Activated CD4-positive, CD25-positive, alpha-beta regulatory T cell treated with anti-CD3 and anti-CD28 coated beads, Interleukin-2, amount 50 U/mL, for 72 hours (primary cell): ENCODE measurements at regions not wholly inside any gene's neighbourhood (a gene's known extent, or its start where the extent isn't known, plus 50 kb on each side); places are given as distances from the start of the nearest gene placed in this dataset.

ENCODE experiments used
- DNase-seq: peaks from one replicate; pipeline ENCODE4 v3.0.0; 2021

DNA sequence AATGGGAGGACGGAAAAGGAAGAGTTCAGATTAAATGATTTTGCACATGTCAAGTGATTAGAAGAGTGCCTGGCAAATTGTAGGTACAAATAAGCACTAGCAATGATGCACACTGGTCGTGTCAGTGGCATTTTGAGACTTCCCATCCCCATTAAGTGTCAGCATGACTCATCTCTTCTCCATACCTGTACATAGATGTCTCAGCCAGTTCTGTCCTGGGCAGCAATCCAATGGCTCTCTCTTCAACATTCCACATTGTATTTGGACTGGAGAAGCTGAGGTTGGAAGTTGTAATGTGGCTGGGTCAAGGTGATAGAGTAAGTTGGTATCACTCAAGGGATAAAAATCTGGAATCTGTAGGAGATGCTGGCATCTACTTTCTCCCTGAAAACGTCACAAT, 742.7 kb downstream of the VRK1 start:
- DNase-seq = no peak

DNA sequence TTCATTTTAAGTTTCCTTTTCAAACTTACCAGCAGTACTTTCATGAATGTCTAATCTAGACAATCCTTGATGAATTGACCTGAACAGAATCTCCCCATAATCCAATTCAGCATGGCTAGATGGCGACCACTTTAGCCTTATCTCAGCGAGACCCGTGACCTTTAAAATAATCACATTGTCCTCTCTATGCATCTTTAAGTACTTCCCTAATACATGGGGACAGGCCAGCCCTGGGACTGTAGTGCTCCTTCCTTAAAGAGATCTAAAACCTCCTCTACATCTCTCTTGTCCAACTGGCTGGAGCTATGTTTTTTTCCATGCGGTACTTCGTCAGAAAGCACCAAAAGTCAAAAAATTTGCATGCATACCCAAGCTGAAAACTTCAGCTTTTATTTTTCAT, 746.0 kb downstream of the VRK1 start:
- DNase-seq = no peak

DNA sequence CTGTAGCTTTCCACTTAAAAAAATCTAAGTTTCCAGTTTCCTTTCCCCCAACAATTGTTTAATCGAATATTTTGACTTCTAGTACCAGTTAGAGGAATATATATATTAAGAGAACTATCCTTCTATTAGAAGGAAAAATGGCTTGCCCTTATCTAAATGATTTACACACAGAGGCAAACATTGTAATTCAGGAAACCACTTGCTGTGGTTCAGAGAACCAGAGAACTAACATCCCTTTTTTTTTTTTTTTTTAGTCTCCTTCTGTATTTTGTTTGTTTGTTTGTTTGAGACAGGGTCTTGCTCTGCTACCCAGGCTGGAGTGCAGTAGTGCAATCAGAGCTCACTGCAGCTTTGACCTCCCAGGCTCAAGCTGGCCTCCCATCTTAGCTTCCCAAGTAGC, 746.6 kb downstream of the VRK1 start:
- DNase-seq = no peak

DNA sequence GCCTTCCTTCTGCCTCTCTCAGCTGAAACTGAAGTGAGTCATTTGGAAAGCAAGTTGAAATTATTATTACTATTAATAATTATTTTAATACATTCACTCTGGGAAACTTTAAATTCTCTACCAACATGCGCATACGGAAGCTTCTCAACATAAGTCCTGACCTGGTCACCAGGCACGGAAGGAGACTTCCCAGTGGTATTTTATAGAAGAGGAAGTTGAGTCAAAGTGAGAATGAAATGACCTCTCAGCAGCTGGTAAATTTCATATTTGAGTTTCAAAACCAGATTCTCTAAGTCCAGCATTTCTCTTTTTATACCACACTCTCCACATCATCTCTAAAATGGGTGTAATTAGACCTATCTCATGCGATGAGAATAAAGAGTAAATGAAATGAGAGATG, 747.4 kb downstream of the VRK1 start:
- DNase-seq = no peak

DNA sequence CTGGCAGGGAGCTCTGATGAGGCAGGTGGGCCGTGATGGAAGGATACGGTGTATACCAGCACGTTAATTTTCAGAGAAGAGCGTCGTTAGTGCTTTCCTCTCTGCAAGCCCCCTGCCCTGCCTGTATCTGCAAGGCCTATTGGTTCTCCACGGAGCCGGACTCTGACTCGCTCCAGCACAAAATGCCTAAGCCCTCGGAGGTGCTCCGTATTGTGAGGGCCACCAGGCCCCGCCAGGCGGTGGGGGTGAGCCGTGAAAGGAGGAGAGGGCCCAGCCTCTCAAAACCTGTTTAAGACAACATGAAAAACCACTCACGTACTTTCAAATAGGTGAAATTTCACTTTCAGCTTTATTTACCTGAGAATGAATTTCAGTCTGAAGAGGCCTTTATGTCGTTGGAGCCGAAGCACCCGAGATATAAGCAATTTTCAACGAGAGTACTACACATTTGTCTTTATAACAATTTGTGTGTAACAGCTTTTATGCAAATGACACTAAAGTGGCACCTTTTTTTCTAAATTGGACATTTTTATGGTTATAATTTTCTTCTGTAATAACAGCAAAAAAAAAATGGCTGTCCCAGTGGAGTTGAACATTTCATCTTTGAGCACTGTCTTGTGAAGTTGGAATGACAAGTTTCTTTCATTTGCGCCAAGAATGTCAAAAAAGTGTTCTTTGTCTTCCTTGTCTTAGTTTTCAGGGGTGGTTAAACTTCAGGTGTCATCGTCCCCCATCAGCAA, 749.5 kb downstream of the VRK1 start:
- no peak for DNase-seq

DNA sequence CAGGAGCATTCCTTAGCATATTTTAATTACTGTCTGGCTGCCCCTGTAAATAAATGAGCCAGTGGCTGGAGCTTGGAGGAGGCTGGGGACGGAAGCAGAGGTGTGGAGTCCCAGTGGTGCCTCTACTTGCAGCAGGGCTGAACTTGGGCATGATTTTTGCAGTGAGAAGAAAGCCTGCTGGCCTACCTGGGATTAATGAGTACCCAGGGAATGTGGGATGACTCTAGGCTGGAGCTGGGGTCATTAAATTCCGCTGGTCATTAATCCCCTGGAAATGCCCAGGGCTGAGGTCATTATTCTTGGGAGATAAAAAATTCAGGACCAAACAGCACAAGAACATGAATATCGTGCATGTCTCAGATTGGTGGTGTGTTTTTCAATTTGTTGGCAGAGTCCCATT, 753.3 kb downstream of the VRK1 start:
- DNase-seq = no peak

DNA sequence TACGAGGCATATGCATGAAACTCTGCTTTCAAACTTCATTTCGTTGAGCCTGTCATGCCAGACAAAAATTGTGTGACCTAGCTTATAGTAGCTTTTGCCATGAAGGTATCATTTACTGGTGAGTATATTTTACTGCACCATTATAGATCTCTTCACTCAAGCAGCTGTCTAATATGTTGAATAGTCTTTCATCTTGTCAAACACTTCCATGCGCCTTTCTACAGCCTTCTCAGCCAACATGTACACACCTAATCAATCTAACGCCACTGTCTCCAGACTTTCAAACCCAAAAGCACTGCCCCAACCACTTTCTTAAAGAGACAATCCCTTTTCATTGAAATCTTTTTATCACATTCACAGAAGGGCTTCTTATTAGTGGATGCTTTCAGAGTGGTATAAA, 757.4 kb downstream of the VRK1 start:
- DNase-seq = no peak

DNA sequence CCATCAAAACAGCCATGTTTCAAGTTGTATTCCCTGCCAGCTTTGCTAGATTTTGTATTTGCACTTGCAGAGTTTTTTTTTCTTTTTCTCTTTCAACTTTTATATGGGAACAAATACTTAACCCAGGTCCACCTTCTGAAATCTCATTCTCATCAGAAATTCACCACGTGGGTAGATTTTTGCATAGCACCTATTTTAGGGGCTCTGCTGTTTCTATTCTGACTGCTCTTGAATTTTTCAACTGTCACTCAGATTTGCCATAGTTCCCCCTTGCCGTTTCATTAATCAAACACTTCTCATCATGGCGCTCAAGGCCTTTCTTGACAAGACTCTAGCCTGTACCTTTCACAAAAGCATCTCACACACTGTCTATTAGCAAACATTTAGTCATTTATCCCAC, 767.2 kb downstream of the VRK1 start:
- DNase-seq = no peak

DNA sequence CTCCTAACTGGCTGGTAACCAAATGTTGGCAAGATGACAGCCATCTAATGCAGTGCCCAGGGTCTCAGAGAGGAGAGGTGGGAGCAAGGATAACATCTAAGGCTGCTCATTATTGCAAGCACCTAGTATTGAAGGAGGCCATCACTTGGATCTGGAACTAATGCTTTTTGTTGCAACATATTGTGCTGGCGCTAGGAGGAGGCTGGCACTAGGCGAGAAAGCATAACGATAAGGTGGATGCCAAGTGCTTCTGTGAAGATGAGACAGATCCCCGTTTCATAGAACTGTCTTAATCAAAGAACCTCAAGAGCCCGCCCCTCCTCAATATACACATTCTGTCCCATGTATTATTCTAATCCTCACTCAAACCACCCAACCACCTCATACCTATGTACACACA, 774.0 kb downstream of the VRK1 start:
- DNase-seq = no peak

DNA sequence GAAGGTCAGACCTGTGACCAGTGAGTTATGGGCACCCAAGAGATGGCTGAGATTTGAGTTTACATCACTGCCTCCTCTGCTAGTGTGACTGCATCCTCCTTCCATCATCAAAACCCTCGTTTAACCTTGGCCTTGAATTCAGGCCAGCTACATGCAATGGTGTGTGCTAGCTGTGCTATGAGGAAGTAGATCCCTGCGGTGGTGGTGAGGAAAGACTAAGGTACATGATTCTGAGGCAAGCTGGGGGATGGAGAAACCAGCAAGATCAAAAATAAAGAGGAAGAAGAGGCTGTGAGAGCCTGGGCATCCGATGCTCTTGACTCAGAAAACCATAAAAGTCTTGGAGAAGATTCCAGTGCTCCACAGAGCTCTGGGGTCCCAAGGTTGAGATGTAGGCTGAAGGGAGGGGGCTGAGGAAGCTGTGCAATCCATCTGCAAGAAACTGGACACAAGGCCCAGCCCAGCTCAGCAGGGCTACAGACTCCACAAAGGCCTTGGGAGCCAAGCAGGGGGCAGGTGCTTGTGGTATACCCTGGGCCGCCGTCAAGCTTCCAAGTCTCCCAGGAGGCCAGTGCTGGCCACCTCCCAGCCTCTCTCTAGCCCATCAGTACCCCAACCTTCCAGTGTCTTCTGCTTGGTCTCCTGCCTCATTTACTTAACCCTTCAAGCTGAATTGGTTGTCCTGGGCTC, 774.8 kb downstream of the VRK1 start:
- DNase-seq = no peak

DNA sequence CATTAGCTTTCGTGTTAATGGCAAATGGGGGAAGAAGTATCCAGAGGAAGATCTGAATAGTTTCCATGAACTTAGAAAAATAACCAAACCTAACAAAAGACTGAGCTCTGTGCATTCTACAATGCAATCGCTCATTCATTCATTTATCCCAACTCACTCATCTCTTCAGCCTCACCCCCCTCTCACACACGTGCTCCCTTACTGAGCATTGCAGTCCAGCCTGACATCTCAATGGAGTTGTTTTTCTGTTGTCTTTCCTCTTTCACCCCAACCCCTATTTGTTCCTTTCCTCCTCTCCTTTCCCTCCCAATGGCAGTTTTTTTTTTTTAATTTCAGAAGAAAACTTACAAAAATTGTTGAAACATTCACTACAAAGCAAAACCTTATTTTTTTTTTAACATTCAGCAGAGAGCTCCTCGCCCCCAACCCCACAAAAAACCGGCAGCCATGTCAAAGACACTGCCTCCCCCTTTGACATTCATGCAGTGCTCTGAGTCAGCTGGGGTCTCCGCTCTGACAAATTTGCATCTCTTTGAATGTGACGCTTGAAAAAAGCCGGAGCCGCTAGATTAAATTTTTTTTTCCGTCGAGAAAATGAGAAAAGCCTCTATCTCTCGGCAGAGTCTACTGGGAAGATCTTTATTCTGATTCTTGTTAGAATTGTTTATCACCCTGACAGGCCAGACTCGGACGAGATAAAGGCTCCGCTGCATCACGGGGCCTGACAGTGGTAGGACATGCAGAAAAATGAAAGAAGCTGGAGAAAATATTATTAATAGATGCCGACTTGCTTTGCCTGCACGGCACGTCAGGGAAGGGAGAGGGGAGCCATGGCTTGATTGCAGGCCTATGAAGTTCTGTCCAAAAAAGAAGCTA, 775.6 kb downstream of the VRK1 start:
- no peak for DNase-seq

DNA sequence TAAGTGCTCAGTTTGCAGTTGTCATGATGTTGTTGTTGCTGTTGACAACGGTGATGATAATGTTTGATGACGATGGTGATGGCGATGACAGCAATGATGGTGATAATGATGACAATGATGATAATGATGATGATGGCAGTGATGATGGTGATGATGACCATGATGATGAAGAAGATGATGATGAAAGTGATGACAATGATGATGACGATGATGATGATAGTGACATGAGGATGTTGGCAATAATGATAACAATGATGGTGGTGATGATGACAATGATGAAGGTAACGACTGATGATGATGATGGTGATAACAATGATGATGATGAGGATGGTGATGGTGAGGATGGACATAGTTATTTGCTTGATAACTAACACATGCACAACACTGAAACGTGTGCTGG, 778.5 kb downstream of the VRK1 start:
- DNase-seq = no peak

DNA sequence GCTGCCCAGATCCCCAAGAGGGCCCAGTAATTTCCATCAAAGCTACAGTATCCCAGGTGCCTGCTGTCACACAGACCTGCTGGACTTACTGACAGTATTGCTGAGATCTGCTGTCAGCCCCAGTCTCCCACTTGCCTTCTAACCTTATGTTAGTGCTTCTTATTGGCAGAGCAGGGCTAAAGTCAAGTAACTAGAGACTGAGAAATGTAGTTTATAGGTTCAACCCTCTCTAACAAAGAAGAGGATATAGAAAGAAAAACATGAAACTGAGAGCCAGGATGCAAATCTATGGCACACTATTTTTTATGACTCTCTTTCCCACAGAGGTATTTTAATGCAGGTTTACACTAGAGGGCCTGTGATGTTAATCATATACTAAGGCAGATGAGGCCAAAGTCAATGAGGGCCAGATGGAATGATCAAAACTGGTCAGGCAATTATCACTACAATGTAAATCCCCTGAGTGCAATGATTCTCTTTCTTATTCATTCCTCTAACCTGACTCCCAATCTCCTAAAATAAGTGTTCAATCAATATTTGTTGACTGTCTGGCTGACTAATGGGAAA, 781.9 kb downstream of the VRK1 start:
- DNase-seq = no peak

DNA sequence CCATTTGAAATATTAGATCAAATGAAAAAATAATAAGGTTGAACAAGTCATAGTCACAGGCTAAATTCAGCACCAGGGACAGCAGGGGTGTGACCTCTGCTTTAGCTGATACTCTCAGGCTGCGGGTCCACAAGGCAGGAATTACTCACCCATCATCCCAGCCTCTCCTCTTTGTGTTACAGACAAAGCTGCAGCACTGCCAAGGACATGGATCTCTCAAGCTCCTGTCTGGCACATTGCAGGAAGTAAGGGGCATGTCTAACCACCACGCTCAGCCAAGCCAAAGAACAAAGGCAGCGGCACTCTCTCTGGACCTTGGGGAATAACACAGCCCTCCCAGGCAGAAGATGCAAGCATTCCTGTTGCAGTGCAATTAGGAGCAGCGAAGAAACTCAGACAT, 783.8 kb downstream of the VRK1 start:
- DNase-seq = no peak

DNA sequence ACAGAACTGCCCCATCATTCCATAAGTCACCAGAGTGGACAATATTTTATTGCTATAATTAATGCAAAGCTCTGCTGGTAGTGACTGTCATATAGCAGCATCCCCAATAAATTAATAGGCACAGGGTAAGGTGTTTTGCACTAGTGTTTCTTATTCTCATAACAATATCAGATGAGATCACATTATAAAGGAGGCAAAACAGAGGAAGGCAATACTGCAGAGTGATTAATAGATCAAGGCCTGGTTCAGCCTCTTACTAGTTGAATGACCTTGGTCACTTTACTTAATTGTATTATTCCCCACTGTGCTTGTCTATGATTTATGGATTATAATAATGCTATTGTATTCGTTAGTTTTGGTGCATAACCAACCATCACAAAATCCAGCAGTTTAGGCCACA, 784.8 kb downstream of the VRK1 start:
- DNase-seq = no peak

DNA sequence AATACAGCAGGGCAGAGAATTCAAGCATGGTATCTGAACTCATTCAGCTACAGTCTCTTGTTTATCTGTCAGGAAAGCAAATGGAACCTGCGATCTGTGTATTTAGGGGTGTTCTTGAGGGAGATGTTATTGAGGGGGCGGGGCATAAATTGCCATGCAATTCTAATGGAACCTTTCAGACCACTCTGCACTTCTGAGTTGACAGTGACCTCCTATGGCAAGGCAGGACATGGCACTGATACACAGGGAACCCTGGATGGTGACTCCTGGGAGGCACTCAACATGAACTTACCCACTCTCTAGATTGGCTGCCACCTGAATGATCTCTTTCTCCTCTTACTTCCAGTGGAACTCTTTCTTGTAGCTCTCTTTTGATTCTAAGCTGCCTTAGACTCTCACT, 787.3 kb downstream of the VRK1 start:
- DNase-seq = no peak

DNA sequence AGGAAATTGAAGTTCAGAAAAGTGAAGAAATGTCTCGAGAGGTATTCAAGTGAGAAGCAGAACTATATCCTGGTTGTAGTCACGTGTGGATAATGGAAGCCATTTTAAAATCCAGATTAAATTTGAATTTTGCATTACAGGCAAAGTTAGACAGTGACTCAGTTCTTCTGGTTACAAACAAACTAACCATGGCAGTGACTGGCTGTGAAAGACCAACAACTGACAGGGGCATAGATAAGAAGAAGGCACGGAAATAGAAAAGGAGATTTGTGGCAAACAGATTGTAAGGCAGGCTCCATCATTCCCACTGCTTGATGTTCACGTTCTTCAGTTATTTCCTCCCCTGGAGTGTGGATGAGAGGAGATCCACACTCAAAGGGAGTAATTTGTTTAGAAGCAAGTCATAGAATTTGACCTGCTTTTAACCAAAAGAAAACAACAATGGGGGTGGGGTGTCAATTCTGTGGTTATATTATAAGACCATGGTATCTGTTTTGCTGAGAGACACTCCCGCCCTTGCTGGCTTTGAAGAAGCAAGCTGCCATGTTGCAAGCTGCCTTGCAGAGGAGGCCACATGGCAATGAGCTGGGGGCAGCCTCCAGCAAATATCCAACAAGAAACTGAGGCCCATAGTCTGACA, 795.3 kb downstream of the VRK1 start:
- DNase-seq = no peak

DNA sequence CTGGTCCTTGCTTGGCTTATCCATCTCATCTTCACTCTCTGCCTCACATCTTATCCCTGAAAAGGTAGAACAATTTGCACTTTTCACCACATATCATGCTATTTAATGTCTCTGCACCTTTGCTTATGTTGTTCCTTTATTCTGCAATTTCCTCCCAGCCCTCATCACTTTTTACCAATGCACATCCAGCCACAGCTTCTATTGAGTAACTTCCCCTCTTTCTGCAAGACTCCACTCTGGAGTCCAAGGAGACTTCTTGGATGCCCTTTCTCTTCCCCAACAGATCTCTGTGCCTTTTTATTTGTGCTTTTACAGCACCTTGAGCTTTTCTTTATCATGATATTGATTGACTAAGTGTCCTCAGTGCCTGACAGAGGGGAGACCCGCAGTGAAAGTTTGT, 797.1 kb downstream of the VRK1 start:
- no peak for DNase-seq

DNA sequence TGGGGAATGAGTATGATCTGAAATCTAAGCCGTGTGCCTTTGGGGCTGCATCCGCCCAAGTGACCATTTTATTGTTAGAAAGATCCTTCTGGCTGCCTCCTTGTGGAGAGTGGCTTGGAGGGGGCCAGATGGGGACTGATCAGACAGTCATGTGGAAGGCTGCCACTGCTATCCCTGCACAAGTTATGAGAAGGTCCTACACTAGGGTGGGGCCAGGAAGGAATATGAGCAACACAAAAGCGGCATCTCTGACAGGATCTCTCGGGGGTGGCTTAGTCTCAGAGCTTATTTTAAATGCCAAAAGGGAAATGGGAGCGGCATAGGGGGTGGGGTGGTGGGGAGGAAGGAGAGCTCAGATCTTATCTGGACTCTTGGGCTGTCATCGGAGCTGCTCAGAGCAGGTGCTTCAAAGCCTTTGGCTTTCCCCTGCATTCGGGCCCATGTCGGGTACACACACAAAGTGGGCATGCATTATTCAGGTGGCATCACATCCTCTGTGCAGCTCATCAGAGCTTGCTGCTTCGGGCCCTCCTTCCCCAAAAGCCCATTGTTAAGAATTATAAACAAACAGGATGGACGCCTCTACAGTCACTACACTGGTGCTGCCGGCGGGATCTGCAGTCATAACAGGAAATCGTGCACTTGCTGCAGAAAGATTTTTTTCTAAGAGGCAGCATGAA, 805.4 kb downstream of the VRK1 start:
- DNase-seq = peak; percentile 44

DNA sequence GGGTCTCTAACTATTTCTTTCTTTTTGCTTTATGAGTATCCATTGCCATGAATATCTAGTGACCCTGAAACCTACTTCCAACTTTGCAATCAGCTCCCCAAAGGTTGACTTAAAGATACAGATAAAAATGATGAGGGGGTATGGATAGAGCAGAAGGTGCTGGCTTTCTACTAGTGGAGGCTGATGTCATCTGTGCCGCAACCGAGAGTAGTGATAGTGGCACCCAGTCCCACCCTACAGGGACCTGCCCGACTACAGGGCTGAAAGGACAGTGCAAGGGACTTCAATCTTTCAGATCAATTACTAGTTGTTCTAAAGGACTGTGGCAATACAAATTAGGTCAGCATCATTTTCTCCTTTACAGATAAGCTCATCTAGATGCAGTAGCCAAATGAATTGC, 806.0 kb downstream of the VRK1 start:
- no peak for DNase-seq

DNA sequence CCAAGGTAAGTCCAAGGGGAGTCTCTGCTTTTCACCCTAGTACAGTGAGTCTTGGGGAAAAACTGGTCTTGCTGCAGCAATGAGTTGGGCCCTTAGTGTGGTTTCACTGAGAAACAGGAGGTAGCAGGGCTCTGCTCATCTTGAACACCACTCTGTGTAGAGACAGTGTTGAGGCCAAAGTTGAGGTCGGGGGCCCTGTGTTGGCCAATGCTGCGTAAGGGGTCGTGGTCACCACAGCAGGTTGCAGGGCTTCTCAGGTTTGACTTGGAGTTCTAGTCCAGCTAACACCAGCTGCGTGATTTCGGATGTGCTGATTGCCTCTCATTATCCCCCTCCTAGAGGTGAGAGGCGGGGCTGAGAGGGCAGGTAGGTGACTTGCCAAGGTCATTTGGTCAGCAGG, 807.5 kb downstream of the VRK1 start:
- DNase-seq = no peak

DNA sequence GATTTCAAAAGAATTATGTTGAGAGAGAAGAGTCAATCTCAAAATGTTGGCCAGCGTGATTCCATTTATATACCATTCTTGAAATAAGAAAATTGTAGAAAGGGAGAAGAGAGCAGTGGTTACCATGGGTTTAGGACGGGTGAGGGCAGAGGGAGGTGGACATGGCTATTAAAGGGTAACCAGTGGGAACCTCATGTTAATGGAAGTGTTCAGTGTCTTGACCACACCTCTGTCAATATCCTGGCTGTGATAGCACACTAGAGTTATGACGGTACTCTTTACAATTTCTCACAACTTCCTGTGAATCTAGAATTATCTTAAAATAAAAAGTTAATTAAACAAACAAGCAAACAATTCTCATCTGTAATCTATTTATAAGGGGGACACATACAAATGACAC, 821.2 kb downstream of the VRK1 start:
- DNase-seq = no peak
